HG02642 (cell line): ENCODE measurements at regions not wholly inside any gene's neighbourhood (a gene's known extent, or its start where the extent isn't known, plus 50 kb on each side); places are given as distances from the start of the nearest gene placed in this dataset.
A peak's percentile ranks its signal among the peaks of the same experiment; 100 is the strongest.
"Not testable (repeated sequence)": the region's sequence is repeated elsewhere in the genome, so short reads cannot be mapped to it uniquely, and the experiment has no call there.

ENCODE experiments used
- ATAC-seq: cut with Tn5 transposase; IDR thresholded peaks from one replicate; pipeline ENCODE4 v1.9.1; 2021; ENCODE audit warnings: mild to moderate bottlenecking; ENCODE audit not compliant: unreplicated experiment, poor library complexity

GRCh38 chr3:159322322-159322939 is 520.6 kb downstream of the MFSD1 start:
- ATAC-seq = peak; percentile 69

GRCh38 chr3:159323848-159324247 is 522.0 kb downstream of the MFSD1 start:
- ATAC-seq = no peak

- no peak for ATAC-seq
Measured at GRCh38 chr3:159326998-159327397, 525.1 kb downstream of the MFSD1 start.

GRCh38 chr3:159332535-159333099 is 530.8 kb downstream of the MFSD1 start:
- ATAC-seq = no peak

GRCh38 chr3:159339131-159339530 is 537.3 kb downstream of the MFSD1 start:
- ATAC-seq = no peak

DNA sequence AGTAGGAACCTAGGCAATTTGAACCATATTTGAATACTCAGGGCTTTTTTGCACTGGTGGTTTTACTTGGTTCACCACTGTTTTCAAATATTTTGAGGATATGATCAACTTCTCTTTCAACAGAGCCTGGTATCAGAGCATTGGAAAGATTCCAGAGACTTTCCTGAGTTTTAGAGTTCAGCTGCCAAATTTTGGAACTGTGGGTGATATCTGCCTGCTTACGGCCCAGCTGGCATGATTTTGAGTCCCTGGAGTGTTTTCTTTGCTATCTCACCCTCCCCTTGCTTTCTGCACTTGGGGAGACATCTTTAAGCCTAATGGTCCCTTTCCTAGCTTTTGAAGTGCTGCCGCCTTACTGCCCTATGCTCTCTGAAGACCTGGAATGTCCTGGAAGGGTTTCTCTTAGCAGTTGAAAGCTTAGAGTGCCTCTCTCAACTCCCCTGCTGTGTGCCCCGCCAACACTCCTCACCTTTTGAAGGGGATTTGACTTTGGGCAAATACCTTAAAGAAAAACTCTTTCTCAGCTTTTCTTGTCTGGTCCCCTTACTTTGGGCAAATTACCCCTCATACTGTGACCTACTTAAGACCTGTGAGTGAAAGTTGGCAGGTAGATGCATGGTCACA is 539.1 kb downstream of the MFSD1 start:
- ATAC-seq = no peak

DNA sequence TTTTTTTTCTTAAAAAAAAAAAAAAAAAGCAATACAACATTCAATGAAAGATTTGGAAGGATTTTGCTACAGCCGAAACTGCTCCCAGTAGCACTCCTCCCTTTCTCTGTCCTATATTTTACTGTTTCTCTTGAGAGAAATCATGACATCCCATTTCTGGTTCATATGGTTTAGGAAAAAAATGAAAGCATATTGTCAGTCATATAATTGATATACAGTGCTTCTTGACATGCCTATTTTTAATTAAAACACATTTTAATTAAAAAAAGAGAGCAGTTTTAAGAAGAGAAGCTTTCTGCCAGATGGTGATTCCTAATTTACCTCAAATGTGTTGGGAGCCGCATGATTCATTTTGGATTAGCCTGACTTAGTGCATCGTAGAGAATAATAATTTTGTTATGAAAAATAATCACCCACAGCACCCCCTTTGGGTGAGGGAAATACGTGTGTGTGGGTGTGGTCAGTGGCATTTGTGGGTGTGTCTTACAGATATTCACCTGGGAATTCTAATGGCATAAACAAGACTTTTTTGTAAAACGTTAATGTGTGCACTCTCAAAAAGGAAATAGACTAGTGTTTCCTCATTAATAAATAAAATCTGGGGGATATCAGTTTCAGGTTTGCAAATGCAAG is 544.5 kb downstream of the MFSD1 start:
- no peak for ATAC-seq

GRCh38 chr3:159348431-159348830 is 546.6 kb downstream of the MFSD1 start:
- ATAC-seq = no peak

DNA sequence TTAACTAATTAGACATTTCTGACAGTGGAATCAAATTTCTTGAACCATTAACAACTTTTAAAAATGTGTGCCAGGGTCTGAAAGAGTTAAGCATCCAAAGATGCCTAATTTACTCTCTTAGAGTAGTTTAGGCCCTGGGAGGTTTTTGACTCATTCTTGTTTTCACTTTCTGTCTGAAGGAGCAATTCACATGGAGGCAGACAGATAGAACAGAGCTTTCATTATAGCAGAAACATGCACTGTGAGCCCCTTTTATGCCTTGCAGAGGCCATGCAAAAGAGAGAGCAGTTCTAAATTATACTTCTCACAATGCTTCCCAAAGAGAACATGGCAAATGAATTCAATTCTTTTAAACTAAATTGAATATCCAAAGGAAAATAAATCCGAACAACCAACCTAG is 554.8 kb downstream of the MFSD1 start:
- no peak for ATAC-seq

GRCh38 chr3:159364511-159364910 is 562.7 kb downstream of the MFSD1 start:
- ATAC-seq = no peak

- ATAC-seq = no peak
Measured at GRCh38 chr3:159366476-159366875, 564.6 kb downstream of the MFSD1 start.

- no peak for ATAC-seq
Measured at GRCh38 chr3:159371961-159372360, 570.1 kb downstream of the MFSD1 start.

DNA sequence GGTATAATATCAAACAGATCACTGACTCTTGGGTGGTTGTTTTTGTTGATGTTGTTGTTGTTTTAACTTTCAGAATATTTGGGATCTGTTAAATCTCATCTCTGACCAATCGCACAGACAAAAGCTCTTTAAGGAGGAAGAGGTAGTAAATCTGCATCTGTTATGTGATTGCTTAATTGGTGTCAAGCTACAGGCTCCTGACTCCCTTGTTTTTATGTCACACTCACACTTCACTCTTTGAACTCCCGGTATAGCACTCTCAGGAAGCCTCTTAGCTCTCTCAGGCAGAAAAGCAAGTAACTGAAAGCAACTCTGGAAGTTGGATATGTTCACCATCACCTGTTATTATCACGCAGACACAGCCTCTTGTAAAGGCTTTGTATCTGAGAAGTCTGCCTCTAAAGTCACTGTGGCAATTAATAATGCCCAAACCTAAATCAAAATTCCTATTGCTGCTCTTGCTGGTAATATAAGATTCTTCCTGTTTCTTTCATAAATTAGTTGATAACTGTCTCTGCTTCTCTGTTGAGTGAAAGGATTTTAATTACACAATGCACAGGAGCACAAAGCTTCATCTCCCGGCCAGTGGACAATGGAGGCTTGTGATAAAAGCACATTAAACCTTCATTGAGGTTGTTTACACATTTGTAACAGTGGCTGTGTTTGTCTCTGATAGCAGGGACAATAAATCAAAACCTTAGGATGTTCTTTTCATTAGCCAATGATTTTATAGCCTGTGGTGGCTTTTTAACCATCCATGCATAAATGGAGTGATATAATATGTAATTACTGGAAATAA is 576.7 kb downstream of the MFSD1 start:
- no peak for ATAC-seq

DNA sequence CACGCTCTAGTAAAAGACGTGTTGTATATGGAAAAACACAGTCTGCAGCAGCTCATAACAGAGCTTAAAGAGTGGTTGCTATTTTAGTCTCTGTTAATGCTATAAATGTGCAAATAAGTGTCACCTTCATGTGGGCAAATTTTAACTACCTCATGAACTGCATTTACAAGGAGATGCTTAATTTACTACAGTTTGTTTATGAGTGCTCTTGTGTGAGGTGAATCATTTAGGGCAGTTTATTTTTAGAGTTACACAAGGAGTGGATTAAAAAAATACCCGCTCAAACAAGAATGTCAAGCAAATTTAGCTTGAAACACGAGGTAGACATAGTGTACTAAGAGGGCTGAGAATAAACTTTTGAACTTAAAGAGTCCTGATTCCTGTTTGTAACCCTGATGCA is 579.0 kb downstream of the MFSD1 start:
- no peak for ATAC-seq

- no peak for ATAC-seq
Measured at GRCh38 chr3:159390656-159391212, 588.9 kb downstream of the MFSD1 start.

DNA sequence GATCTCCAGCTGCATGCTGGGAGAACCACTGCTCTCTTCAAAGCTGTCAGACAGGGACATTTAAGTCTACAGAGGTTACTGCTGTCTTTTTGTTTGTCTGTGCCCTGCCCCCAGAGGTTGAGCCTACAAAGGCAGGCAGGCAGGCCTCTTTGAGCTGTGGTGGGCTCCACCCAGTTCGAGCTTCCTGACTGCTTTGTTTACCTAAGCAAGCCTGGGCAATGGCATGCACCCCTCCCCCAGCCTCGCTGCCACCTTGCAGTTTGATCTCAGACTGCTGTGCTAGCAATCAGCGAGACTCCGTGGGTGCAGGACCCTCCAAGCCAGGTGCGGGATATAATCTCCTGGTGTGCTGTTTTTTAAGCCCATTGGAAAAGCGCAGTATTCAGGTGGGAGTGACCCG is 591.0 kb upstream of the IL12A start:
- not testable (repeated sequence) for ATAC-seq

GRCh38 chr3:159401069-159401468 is 587.6 kb upstream of the IL12A start:
- no peak for ATAC-seq

- not testable (repeated sequence) for ATAC-seq
Measured at GRCh38 chr3:159409711-159410110, 578.9 kb upstream of the IL12A start.

GRCh38 chr3:159413319-159413718 is 575.3 kb upstream of the IL12A start:
- no peak for ATAC-seq

DNA sequence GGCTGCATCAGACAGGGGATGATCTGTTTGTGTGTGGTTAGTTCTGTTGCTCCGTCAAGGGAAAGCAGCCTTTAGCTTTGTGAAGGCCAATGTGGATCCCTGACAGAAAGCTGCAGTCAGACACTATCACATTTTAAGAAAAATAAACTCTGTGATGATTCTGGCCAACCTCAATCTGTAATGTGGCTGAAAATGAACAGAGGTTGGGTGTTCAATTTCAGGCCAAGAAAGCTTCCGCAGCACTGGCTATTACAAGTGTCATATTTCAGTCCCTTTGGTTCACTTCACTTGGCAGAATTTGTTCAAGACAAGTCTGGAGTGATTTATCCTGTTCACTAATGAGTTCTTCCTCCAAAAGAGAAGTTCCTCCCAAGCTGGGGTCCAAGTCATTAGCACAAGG is 571.8 kb upstream of the IL12A start:
- ATAC-seq = no peak
